AG04450 (cell line): ENCODE measurements at regions not wholly inside any gene's neighbourhood (a gene's known extent, or its start where the extent isn't known, plus 50 kb on each side); places are given as distances from the start of the nearest gene placed in this dataset.

Experiments used
- CTCF ChIA-PET: fragments of 300-600, 350-600 bp; formaldehyde crosslinking; extraction: SDS; loops from one replicate; lab custom pipeline; 2022; ENCODE audit warnings: antibody characterized with exemption, inconsistent platforms; lab: Charles Lee
- POLR2A ChIA-PET: fragments of 350-600 bp; formaldehyde crosslinking; extraction: SDS; loops from one replicate; lab custom pipeline; 2021; ENCODE audit warnings: antibody characterized with exemption, inconsistent platforms; lab: Yijun Ruan, JAX
- DNase-seq: peaks from one replicate; pipeline ENCODE4 v3.0.0-alpha.2; 2011; ENCODE audit warnings: low read depth, low spot score
- H3K27ac ChIP-seq: one replicate; pipeline ENCODE4 v1.5.1; 2012; ENCODE audit warnings: low read depth, low read length, control low read depth
- H3K27me3 ChIP-seq: one replicate; pipeline ENCODE4 v1.6.0; 2012; ENCODE audit warnings: low read length; ENCODE audit not compliant: control insufficient read depth, insufficient read depth
- H3K4me3 ChIP-seq: 2 replicates; pipeline ENCODE4 v1.5.1; 2011; ENCODE audit warnings: mild to moderate bottlenecking, low read depth, low read length, control low read depth
- H3K9me3 ChIP-seq: 2 replicates; pipeline ENCODE4 v1.5.1; 2012; ENCODE audit warnings: low read length; ENCODE audit not compliant: control insufficient read depth, insufficient read depth
- TF ChIP-seq, protein P1 (sequence below): IDR thresholded peaks from 2 replicates; pipeline ENCODE4 v1.5.1; 2011; ENCODE audit warnings: low read depth, low read length, control low read depth, inconsistent platforms

GRCh38 chr2:163314712-163315111 is 421.1 kb downstream of the FIGN start:
- CTCF ChIA-PET: no interaction called here
- no peaks in the 10 kb centered on the region for H3K27me3 ChIP-seq

GRCh38 chr2:163312713-163313112 is 423.1 kb downstream of the FIGN start:
- TF ChIP-seq, protein P1, sequence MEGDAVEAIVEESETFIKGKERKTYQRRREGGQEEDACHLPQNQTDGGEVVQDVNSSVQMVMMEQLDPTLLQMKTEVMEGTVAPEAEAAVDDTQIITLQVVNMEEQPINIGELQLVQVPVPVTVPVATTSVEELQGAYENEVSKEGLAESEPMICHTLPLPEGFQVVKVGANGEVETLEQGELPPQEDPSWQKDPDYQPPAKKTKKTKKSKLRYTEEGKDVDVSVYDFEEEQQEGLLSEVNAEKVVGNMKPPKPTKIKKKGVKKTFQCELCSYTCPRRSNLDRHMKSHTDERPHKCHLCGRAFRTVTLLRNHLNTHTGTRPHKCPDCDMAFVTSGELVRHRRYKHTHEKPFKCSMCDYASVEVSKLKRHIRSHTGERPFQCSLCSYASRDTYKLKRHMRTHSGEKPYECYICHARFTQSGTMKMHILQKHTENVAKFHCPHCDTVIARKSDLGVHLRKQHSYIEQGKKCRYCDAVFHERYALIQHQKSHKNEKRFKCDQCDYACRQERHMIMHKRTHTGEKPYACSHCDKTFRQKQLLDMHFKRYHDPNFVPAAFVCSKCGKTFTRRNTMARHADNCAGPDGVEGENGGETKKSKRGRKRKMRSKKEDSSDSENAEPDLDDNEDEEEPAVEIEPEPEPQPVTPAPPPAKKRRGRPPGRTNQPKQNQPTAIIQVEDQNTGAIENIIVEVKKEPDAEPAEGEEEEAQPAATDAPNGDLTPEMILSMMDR: no peak
- DNase-seq: no peak
- Histone ChIP-seq H3K27me3 (no peaks in the 10 kb centered on the region), H3K4me3 (no peak overlapping the region), H3K27ac (no peak overlapping the region), H3K9me3 (no peaks in the 10 kb centered on the region)
- ChIA-PET POLR2A (no interaction called here), CTCF (no interaction called here)

More at GRCh38 chr2:163314712-163315111, 421.1 kb downstream of the FIGN start:
- POLR2A ChIA-PET: no interaction called here
- Histone ChIP-seq H3K27ac (no peak overlapping the region), H3K4me3 (no peak overlapping the region), H3K9me3 (no peaks in the 10 kb centered on the region)
- TF ChIP-seq, protein P1: no peak
- DNase-seq: no peak

- CTCF ChIA-PET: no interaction called here
- no peak for DNase-seq
- Histone ChIP-seq H3K27ac (no peak overlapping the region), H3K9me3 (no peaks in the 10 kb centered on the region), H3K27me3 (no peaks in the 10 kb centered on the region), H3K4me3 (no peak overlapping the region)
- POLR2A ChIA-PET: no interaction called here
- TF ChIP-seq, protein P1: no peak
Observed at GRCh38 chr2:163306647-163307046, 429.2 kb downstream of the FIGN start.

GRCh38 chr2:163302141-163302540 is 433.7 kb downstream of the FIGN start:
- ChIA-PET CTCF (interaction anchor here (1.4 kb wide), 1 partner anchor 133 kb away, joined by 4 read pairs; no protein-coding TSS in a partner anchor), POLR2A (no interaction called here)
- Histone ChIP-seq H3K27ac (no peak overlapping the region), H3K27me3 (no peaks in the 10 kb centered on the region), H3K4me3 (no peak overlapping the region), H3K9me3 (no peaks in the 10 kb centered on the region)
- TF ChIP-seq, protein P1: no peak
- DNase-seq: no peak

- Histone ChIP-seq H3K27me3 (no peaks in the 10 kb centered on the region), H3K4me3 (no peak overlapping the region), H3K9me3 (no peaks in the 10 kb centered on the region), H3K27ac (no peak overlapping the region)
- POLR2A ChIA-PET: no interaction called here
- DNase-seq: no peak
- TF ChIP-seq, protein P1: no peak
- CTCF ChIA-PET: no interaction called here
Observed at GRCh38 chr2:163291790-163292189, 444.0 kb downstream of the FIGN start.
